Panc1 (cell line): ENCODE measurements at regions not wholly inside any gene's neighbourhood (a gene's known extent, or its start where the extent isn't known, plus 50 kb on each side); places are given as distances from the start of the nearest gene placed in this dataset.

Experiments used
- POLR2AphosphoS5 ChIP-seq: IDR thresholded peaks from 2 replicates; pipeline ENCODE4 v1.6.1; 2012; ENCODE audit warnings: mild to moderate bottlenecking, low read depth, low read length, moderate library complexity
- TCF7L2 ChIP-seq: IDR thresholded peaks from 2 replicates; pipeline ENCODE4 v1.6.1; 2011; ENCODE audit warnings: mild to moderate bottlenecking, low read depth, low read length, inconsistent platforms
- TF ChIP-seq, protein P1 (sequence below): fragments of 450-650 bp; IDR thresholded peaks from 2 replicates; pipeline ENCODE4 v1.5.1; 2017; ENCODE audit warnings: mild to moderate bottlenecking

DNA sequence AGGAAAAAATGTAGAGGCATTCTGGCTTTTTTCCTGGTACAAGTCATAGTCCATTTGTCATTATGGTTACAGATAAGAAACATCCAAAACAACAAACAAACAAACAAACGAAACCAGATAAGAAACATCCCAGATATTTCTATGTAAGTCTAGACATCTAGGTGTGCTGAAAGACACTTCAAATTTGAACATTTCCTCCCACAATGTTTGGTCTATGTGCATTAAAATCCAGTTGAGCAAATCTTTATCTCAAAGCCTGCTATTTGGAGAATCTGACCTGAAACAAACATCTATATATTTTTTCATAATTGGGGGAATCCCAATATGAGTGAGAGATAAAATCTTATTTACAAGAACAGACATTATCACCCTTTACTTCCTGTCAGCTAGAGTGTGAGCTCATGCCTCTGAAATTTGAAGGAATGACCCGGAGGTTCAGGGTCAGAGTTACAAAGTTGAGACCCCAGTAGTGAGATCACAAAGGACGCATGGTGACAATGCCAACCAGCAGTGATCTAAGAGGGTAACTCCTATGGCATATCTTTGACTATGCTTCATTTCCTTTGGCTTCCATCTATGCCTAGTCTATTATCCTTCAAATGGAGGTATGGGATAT lies 182.9 kb upstream of the ATP1B1 start:
- TF ChIP-seq, protein P1, sequence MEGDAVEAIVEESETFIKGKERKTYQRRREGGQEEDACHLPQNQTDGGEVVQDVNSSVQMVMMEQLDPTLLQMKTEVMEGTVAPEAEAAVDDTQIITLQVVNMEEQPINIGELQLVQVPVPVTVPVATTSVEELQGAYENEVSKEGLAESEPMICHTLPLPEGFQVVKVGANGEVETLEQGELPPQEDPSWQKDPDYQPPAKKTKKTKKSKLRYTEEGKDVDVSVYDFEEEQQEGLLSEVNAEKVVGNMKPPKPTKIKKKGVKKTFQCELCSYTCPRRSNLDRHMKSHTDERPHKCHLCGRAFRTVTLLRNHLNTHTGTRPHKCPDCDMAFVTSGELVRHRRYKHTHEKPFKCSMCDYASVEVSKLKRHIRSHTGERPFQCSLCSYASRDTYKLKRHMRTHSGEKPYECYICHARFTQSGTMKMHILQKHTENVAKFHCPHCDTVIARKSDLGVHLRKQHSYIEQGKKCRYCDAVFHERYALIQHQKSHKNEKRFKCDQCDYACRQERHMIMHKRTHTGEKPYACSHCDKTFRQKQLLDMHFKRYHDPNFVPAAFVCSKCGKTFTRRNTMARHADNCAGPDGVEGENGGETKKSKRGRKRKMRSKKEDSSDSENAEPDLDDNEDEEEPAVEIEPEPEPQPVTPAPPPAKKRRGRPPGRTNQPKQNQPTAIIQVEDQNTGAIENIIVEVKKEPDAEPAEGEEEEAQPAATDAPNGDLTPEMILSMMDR: no peak
- TF ChIP-seq POLR2AphosphoS5: no peak
- no peak for TF ChIP-seq TCF7L2
